Skin of body (tissue), 1 donor: ENCODE measurements at regions not wholly inside any gene's neighbourhood (a gene's known extent, or its start where the extent isn't known, plus 50 kb on each side); places are given as distances from the start of the nearest gene placed in this dataset.

ENCODE experiments used
- DNase-seq: peaks from one replicate; lab custom pipeline; 2025; lab: John Stamatoyannopoulos, UW

- DNase-seq = no peak
These were observed 83.2 kb upstream of the ARHGAP24 start for GRCh38 chr4:85391589-85392410.

GRCh38 chr4:85393201-85393600 is 81.7 kb upstream of the ARHGAP24 start:
- no peak for DNase-seq

GRCh38 chr4:85398276-85398675 is 76.7 kb upstream of the ARHGAP24 start:
- peak; percentile 11 for DNase-seq

GRCh38 chr4:85399270-85399669 is 75.7 kb upstream of the ARHGAP24 start:
- no peak for DNase-seq

- DNase-seq = peak; percentile 46
These were observed 72.6 kb upstream of the ARHGAP24 start for GRCh38 chr4:85402371-85402770.

- no peak for DNase-seq
These were observed 68.8 kb upstream of the ARHGAP24 start for GRCh38 chr4:85406185-85406584.

GRCh38 chr4:85407546-85407945 is 67.4 kb upstream of the ARHGAP24 start:
- no peak for DNase-seq

- peak; percentile 43 for DNase-seq
These were observed 66.6 kb upstream of the ARHGAP24 start for GRCh38 chr4:85408301-85408700.

GRCh38 chr4:85409251-85409650 is 65.7 kb upstream of the ARHGAP24 start:
- DNase-seq = no peak

- no peak for DNase-seq
These were observed 63.6 kb upstream of the ARHGAP24 start for GRCh38 chr4:85411386-85411785.

- DNase-seq = no peak
These were observed 60.0 kb upstream of the ARHGAP24 start for GRCh38 chr4:85414972-85415371.

- DNase-seq = no peak
These were observed 58.9 kb upstream of the ARHGAP24 start for GRCh38 chr4:85416094-85416493.

GRCh38 chr4:85419103-85419502 is 55.8 kb upstream of the ARHGAP24 start:
- DNase-seq = no peak

GRCh38 chr4:85420831-85421230 is 54.1 kb upstream of the ARHGAP24 start:
- DNase-seq = no peak

GRCh38 chr4:85423431-85423830 is 51.5 kb upstream of the ARHGAP24 start:
- no peak for DNase-seq
